GM21529 (cell line): ENCODE measurements at regions not wholly inside any gene's neighbourhood (a gene's known extent, or its start where the extent isn't known, plus 50 kb on each side); places are given as distances from the start of the nearest gene placed in this dataset.
"Not testable (repeated sequence)": the region's sequence is repeated elsewhere in the genome, so short reads cannot be mapped to it uniquely, and the experiment has no call there.

Experiments
- ATAC-seq: cut with Tn5 transposase; IDR thresholded peaks from one replicate; pipeline ENCODE4 v1.9.1; 2021; ENCODE audit not compliant: unreplicated experiment

- no peak for ATAC-seq
Measured at GRCh38 chr6:67882436-67883311, 752.4 kb upstream of the ADGRB3 start.

GRCh38 chr6:67881706-67882065 lies 753.4 kb upstream of the ADGRB3 start:
- ATAC-seq, result no peak

- no peak for ATAC-seq
Measured at GRCh38 chr6:67880939-67881705, 754.0 kb upstream of the ADGRB3 start.

GRCh38 chr6:67880343-67880742 lies 754.7 kb upstream of the ADGRB3 start:
- not testable (repeated sequence) for ATAC-seq

GRCh38 chr6:67879928-67880327 lies 755.2 kb upstream of the ADGRB3 start:
- ATAC-seq, result not testable (repeated sequence)

- ATAC-seq, result not testable (repeated sequence)
Measured at GRCh38 chr6:67879105-67879904, 755.8 kb upstream of the ADGRB3 start.

- ATAC-seq, result not testable (repeated sequence)
Measured at GRCh38 chr6:67878216-67878615, 756.9 kb upstream of the ADGRB3 start.

GRCh38 chr6:67877288-67877687 lies 757.8 kb upstream of the ADGRB3 start:
- no peak for ATAC-seq

- ATAC-seq, result no peak
Measured at GRCh38 chr6:67875877-67876383, 759.2 kb upstream of the ADGRB3 start.

- ATAC-seq, result no peak
Measured at GRCh38 chr6:67870321-67870720, 764.8 kb upstream of the ADGRB3 start.

- no peak for ATAC-seq
Measured at GRCh38 chr6:67863346-67863745, 771.7 kb upstream of the ADGRB3 start.

GRCh38 chr6:67854098-67854497 lies 781.0 kb upstream of the ADGRB3 start:
- ATAC-seq, result no peak

- no peak for ATAC-seq
Measured at GRCh38 chr6:67839818-67840217, 795.3 kb upstream of the ADGRB3 start.

GRCh38 chr6:67825201-67825895 lies 809.7 kb upstream of the ADGRB3 start:
- ATAC-seq, result no peak

GRCh38 chr6:67818322-67818721 lies 816.8 kb upstream of the ADGRB3 start:
- ATAC-seq, result no peak

GRCh38 chr6:67815623-67816022 lies 819.5 kb upstream of the ADGRB3 start:
- no peak for ATAC-seq

GRCh38 chr6:67814262-67814661 lies 820.8 kb upstream of the ADGRB3 start:
- no peak for ATAC-seq

GRCh38 chr6:67812693-67813092 lies 822.4 kb upstream of the ADGRB3 start:
- ATAC-seq, result no peak

GRCh38 chr6:67812125-67812524 lies 823.0 kb upstream of the ADGRB3 start:
- no peak for ATAC-seq

GRCh38 chr6:67811239-67812037 lies 823.6 kb upstream of the ADGRB3 start:
- no peak for ATAC-seq
